ENCODE measurements at regions not wholly inside any gene's neighbourhood (a gene's known extent, or its start where the extent isn't known, plus 50 kb on each side); places are given as distances from the start of the nearest gene placed in this dataset.

DNA sequence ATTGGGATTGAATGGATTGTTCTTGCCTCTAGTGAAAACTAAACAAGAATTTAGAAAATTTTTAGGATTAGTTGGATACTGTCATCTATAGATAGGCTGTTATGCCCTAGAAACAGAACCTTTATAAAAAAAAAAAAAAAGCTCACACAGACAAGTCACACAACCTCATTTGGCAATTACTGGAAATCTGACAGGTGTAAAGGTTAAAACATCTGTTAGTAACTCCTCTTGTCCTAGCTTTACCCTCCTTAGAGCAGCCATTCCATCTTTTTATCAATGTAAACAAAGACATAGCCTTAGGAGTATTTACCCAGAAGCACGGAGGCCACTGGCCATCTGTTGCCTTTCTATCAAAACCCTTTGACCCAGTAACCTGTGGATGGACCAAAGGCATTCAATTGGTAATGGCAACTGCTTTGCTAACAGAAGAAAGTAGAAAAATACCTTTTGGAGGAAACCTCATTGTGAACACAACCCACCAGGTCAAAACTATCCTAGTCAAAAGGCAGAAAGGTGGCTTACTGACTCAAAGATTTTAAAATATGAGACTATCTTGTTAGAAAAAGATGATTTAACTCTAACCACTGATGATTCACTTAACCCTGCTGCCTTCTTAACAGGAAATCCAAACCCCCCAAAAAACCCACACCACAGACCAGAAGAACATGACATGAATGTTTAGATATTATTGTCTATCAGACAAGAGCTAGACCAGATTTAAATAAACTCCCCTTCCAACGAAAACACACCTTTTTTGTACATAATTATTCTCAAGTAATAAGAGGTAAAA lies 357.2 kb upstream of the HSFY2 start:
- Histone ChIP-seq H3K36me3 (ENCODE audit: control insufficient read depth, insufficient read depth, low read length) (no peaks in the 10 kb centered on the region), H3K4me3 (ENCODE audit: low read depth, low read length) (no peak overlapping the region), H3K4me1 (ENCODE audit: control insufficient read depth, insufficient read depth, low read length) (no peaks in the 10 kb centered on the region), H3K27ac (ENCODE audit: low read depth, low read length) (no peak overlapping the region), H3K9me3 (ENCODE audit: control insufficient read depth, insufficient read depth, low read length) (no peaks in the 10 kb centered on the region), H3K27me3 (ENCODE audit: control insufficient read depth, insufficient read depth, low read length) (no peaks in the 10 kb centered on the region)
- DNase-seq (ENCODE audit: low read depth in 4 of 6, low spot score in 6 of 6), result no peak
- no CpG with 5 or more reads among the region's 2 CpGs for WGBS (ENCODE audit: insufficient coverage)

DNA sequence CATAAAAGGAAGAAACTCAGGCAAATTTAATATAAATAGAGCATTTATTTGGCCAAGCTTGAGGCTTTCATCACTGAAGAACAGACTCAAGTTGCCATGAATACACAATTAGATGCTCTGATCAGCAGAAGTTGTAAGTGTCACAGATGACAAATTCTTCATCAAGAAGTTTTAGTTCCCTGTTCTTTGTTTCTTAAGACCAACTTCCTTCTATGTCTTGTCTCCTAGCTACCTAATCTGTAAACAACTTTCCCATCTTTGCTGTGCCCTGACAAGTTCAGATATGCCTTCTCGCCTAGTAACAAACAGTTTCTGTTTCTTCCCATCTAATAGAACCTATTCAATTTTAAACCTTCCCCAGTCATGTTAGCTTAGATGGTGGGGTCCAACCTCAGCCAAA lies 353.4 kb upstream of the HSFY2 start:
- H3K9me3 ChIP-seq (ENCODE audit: control insufficient read depth, insufficient read depth, low read length), result no peaks in the 10 kb centered on the region
- no CpG with 5 or more reads among the region's 1 CpG for WGBS (ENCODE audit: insufficient coverage)

DNA sequence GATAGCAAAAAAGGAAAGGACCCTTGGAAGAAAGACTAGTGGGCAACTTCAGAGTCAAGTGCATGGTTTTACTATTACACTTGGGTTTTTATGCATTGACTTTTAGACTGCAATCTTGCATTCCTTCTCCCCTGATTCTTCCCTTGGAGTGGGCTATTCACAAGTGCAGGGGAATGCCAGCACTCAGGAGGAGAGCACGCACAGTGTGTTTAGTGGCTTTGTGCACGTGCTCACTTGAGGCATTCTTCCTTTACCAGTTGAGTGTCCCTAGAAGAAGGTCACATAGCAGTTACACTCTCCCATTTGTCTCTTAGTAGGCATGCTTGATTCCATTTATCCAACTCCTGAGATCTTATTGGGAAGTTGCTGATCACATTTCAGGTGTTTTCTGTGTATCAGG lies 351.1 kb upstream of the HSFY2 start:
- WGBS (ENCODE audit: insufficient coverage), result no CpG with 5 or more reads among the region's 2 CpGs
- H3K4me1 ChIP-seq (ENCODE audit: control insufficient read depth, insufficient read depth, low read length), result no peaks in the 10 kb centered on the region
- H3K36me3 ChIP-seq (ENCODE audit: control insufficient read depth, insufficient read depth, low read length), result no peaks in the 10 kb centered on the region
- no peak for DNase-seq (ENCODE audit: low read depth in 4 of 6, low spot score in 6 of 6)
- no peaks in the 10 kb centered on the region for H3K27me3 ChIP-seq (ENCODE audit: control insufficient read depth, insufficient read depth, low read length)
- no peak overlapping the region for H3K27ac ChIP-seq (ENCODE audit: low read depth, low read length)
- no peak overlapping the region for H3K4me3 ChIP-seq (ENCODE audit: low read depth, low read length)
- H3K9me3 ChIP-seq (ENCODE audit: control insufficient read depth, insufficient read depth, low read length), result no peaks in the 10 kb centered on the region

More for the DNA sequence above, 353.4 kb upstream of the HSFY2 start:
- Histone ChIP-seq H3K27me3 (ENCODE audit: control insufficient read depth, insufficient read depth, low read length) (no peaks in the 10 kb centered on the region), H3K36me3 (ENCODE audit: control insufficient read depth, insufficient read depth, low read length) (no peaks in the 10 kb centered on the region), H3K4me1 (ENCODE audit: control insufficient read depth, insufficient read depth, low read length) (no peaks in the 10 kb centered on the region), H3K4me3 (ENCODE audit: low read depth, low read length) (no peak overlapping the region), H3K27ac (ENCODE audit: low read depth, low read length) (no peak overlapping the region)
- no peak for DNase-seq (ENCODE audit: low read depth in 4 of 6, low spot score in 6 of 6)

- Histone ChIP-seq H3K9me3 (ENCODE audit: control insufficient read depth, insufficient read depth, low read length) (no peaks in the 10 kb centered on the region), H3K4me1 (ENCODE audit: control insufficient read depth, insufficient read depth, low read length) (no peaks in the 10 kb centered on the region), H3K27ac (ENCODE audit: low read depth, low read length) (no peak overlapping the region), H3K4me3 (ENCODE audit: low read depth, low read length) (no peak overlapping the region), H3K27me3 (ENCODE audit: control insufficient read depth, insufficient read depth, low read length) (no peaks in the 10 kb centered on the region), H3K36me3 (ENCODE audit: control insufficient read depth, insufficient read depth, low read length) (no peaks in the 10 kb centered on the region)
- no peak for DNase-seq (ENCODE audit: low read depth in 4 of 6, low spot score in 6 of 6)
These were observed 348.9 kb upstream of the HSFY2 start for GRCh38 chrY:19122450-19122849.

DNA sequence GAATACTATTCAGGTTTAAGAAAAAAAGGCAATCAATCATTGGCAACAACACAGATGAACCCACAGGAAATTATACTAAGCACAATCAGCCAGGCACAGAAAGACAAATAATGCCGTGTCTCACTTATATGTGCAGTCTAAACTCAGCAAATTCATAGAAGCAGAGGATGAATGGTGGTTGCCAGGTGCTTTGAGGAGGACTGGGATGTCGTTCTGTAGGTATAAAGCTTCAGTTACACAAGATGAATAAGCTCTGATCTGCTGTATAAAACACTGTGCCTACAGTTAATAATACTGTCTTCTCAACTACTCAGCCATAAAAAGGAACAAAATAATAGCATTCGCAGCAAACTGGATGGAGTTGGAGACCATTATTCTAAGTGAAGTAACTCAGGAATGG lies 324.8 kb upstream of the HSFY2 start:
- Histone ChIP-seq H3K27ac (ENCODE audit: low read depth, low read length) (no peak overlapping the region), H3K4me3 (ENCODE audit: low read depth, low read length) (no peak overlapping the region), H3K9me3 (ENCODE audit: control insufficient read depth, insufficient read depth, low read length) (no peaks in the 10 kb centered on the region), H3K4me1 (ENCODE audit: control insufficient read depth, insufficient read depth, low read length) (no peaks in the 10 kb centered on the region), H3K27me3 (ENCODE audit: control insufficient read depth, insufficient read depth, low read length) (no peaks in the 10 kb centered on the region), H3K36me3 (ENCODE audit: control insufficient read depth, insufficient read depth, low read length) (no peaks in the 10 kb centered on the region)
- no CpG with 5 or more reads among the region's 3 CpGs for WGBS (ENCODE audit: insufficient coverage)
- DNase-seq (ENCODE audit: low read depth in 4 of 6, low spot score in 6 of 6), result no peak

DNA sequence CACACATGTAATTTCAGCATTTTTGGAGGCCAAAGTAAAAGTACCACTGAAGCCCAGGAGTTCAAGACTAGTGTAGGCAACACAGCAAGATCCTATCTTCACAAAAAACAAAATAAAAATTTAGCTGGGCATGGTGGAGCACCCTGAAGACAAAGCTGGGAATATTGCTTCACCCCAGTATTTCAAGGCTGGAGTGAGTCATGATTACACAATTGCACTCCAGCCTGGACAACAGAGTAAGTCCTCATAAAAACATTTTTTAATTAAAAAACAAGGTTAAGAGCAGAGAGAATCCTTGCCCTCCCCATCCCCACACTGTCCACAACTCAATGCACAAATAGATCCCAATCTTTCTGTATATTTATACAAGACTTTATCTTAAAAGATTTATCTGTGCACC lies 321.9 kb upstream of the HSFY2 start:
- no peak overlapping the region for H3K4me3 ChIP-seq (ENCODE audit: low read depth, low read length)
- H3K36me3 ChIP-seq (ENCODE audit: control insufficient read depth, insufficient read depth, low read length), result no peaks in the 10 kb centered on the region
- H3K4me1 ChIP-seq (ENCODE audit: control insufficient read depth, insufficient read depth, low read length), result no peaks in the 10 kb centered on the region
- H3K27ac ChIP-seq (ENCODE audit: low read depth, low read length), result no peak overlapping the region
- DNase-seq (ENCODE audit: low read depth in 4 of 6, low spot score in 6 of 6), result no peak
- H3K27me3 ChIP-seq (ENCODE audit: control insufficient read depth, insufficient read depth, low read length), result no peaks in the 10 kb centered on the region
- H3K9me3 ChIP-seq (ENCODE audit: control insufficient read depth, insufficient read depth, low read length), result no peaks in the 10 kb centered on the region

GRCh38 chrY:19083006-19083405 lies 309.5 kb upstream of the HSFY2 start:
- no CpG with 5 or more reads among the region's 2 CpGs for WGBS (ENCODE audit: insufficient coverage)
- DNase-seq (ENCODE audit: low read depth in 4 of 6, low spot score in 6 of 6), result no peak
- H3K4me3 ChIP-seq (ENCODE audit: low read depth, low read length), result no peak overlapping the region
- no peaks in the 10 kb centered on the region for H3K4me1 ChIP-seq (ENCODE audit: control insufficient read depth, insufficient read depth, low read length)
- no peak overlapping the region for H3K27ac ChIP-seq (ENCODE audit: low read depth, low read length)
- H3K9me3 ChIP-seq (ENCODE audit: control insufficient read depth, insufficient read depth, low read length), result no peaks in the 10 kb centered on the region
- H3K27me3 ChIP-seq (ENCODE audit: control insufficient read depth, insufficient read depth, low read length), result no peaks in the 10 kb centered on the region
- H3K36me3 ChIP-seq (ENCODE audit: control insufficient read depth, insufficient read depth, low read length), result no peaks in the 10 kb centered on the region

- Histone ChIP-seq H3K36me3 (ENCODE audit: control insufficient read depth, insufficient read depth, low read length) (no peaks in the 10 kb centered on the region), H3K4me1 (ENCODE audit: control insufficient read depth, insufficient read depth, low read length) (no peaks in the 10 kb centered on the region), H3K4me3 (ENCODE audit: low read depth, low read length) (no peak overlapping the region), H3K9me3 (ENCODE audit: control insufficient read depth, insufficient read depth, low read length) (no peaks in the 10 kb centered on the region), H3K27ac (ENCODE audit: low read depth, low read length) (no peak overlapping the region), H3K27me3 (ENCODE audit: control insufficient read depth, insufficient read depth, low read length) (no peaks in the 10 kb centered on the region)
- DNase-seq (ENCODE audit: low read depth in 4 of 6, low spot score in 6 of 6), result peak in 1 of 6 donors; percentile 42
- no CpG with 5 or more reads among the region's 37 CpGs for WGBS (ENCODE audit: insufficient coverage)
These were observed 304.2 kb upstream of the HSFY2 start for GRCh38 chrY:19077698-19078113.

- WGBS (ENCODE audit: insufficient coverage), result no CpG with 5 or more reads among the region's 69 CpGs
- DNase-seq (ENCODE audit: low read depth in 4 of 6, low spot score in 6 of 6), result peak in 2 of 6 donors; percentile 47 to 94
- H3K4me3 ChIP-seq (ENCODE audit: low read depth, low read length), result no peak overlapping the region
- no peaks in the 10 kb centered on the region for H3K4me1 ChIP-seq (ENCODE audit: control insufficient read depth, insufficient read depth, low read length)
- no peak overlapping the region for H3K27ac ChIP-seq (ENCODE audit: low read depth, low read length)
- H3K36me3 ChIP-seq (ENCODE audit: control insufficient read depth, insufficient read depth, low read length), result no peaks in the 10 kb centered on the region
- no peaks in the 10 kb centered on the region for H3K27me3 ChIP-seq (ENCODE audit: control insufficient read depth, insufficient read depth, low read length)
- no peaks in the 10 kb centered on the region for H3K9me3 ChIP-seq (ENCODE audit: control insufficient read depth, insufficient read depth, low read length)
These were observed 303.5 kb upstream of the HSFY2 start for GRCh38 chrY:19076846-19077697.
